Left lung (tissue), 4 donors: ENCODE measurements at regions not wholly inside any gene's neighbourhood (a gene's known extent, or its start where the extent isn't known, plus 50 kb on each side); places are given as distances from the start of the nearest gene placed in this dataset.

Experiments
- ATAC-seq: fragments of 200-7000 bp; cut with Tn5 transposase; one replicate; pipeline ENCODE4 v1.9.1; 2020; ENCODE audit warnings: moderate library complexity
- DNase-seq, 4 donors: peaks; one replicate each; pipeline ENCODE4 v3.0.0-alpha.2; 2013 to 2020
- H3K27ac ChIP-seq, 2 donors: fragments of 200-600 bp; sonication (generic) in 1 of 2; one replicate each; pipeline versions ENCODE4 v1.5.0 to v1.8.0; 2020 to 2021
- H3K27me3 ChIP-seq, 2 donors: fragments of 200-600 bp; sonication (generic) in 1 of 2; one replicate each; pipeline versions ENCODE4 v1.5.0 to v1.8.0; 2020 to 2021
- H3K36me3 ChIP-seq, 2 donors: fragments of 200-600 bp; sonication (generic) in 1 of 2; one replicate each; pipeline versions ENCODE4 v1.5.0 to v1.8.0; 2020 to 2021
- H3K4me1 ChIP-seq, 2 donors: fragments of 200-600 bp; one replicate each; pipeline ENCODE4 v1.8.0; 2021
- H3K4me3 ChIP-seq, 2 donors: fragments of 200-600 bp; sonication (generic) in 1 of 2; one replicate each; pipeline versions ENCODE4 v1.5.0 to v1.8.0; 2020 to 2021; ENCODE audit warnings: mild to moderate bottlenecking in 1 of 2
- H3K9me3 ChIP-seq, 2 donors: fragments of 200-600 bp; sonication (generic) in 1 of 2; one replicate each; pipeline versions ENCODE4 v1.5.0 to v1.8.0; 2020 to 2021
- CTCF ChIP-seq, 2 donors: fragments of 200-600 bp; sonication (generic) in 1 of 2; IDR thresholded peaks; one replicate each; pipeline versions ENCODE4 v1.5.0 to v1.8.0; 2021; ENCODE audit warnings: antibody characterized with exemption in 2 of 2
- intact Hi-C, 2 donors: fragments of 100-400 bp; cut with DNase I; formaldehyde crosslinking; loops; one replicate each; pipeline versions ENCODE4 v1.11.2 to v1.14.2; 2022
- donor health status: DM: no; HTN: yes; CAD: no.
- donor health status: DM: no; HTN: no; CAD: no.

DNA sequence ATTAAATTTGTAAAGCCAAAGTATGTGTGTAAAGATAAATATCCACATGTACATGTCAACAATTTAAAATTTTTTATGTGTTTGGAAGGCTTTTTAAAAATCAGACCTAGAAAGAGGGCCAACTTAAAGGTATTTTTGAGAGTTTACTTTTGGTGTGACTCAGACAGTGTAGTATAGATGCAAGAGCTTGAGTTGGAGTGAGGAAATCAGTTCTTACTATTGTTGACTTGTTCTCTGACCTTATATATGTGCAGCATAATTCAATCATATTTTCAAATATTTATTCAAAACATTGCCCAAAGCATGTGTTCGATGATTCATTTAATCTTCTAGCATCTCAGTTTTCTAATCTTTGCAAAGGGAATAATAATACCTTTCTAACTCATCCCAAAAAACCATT lies 243.7 kb upstream of the PRKCQ start:
- Histone ChIP-seq H3K36me3 (no peaks in the 10 kb centered on the region), H3K4me3 (no peak overlapping the region), H3K27me3 (peaks cover 0 to 7% of the 10 kb centered on the region in 2 donors), H3K27ac (no peak overlapping the region), H3K4me1 (no peaks in the 10 kb centered on the region), H3K9me3 (no peaks in the 10 kb centered on the region)
- ATAC-seq = no peak
- no peak for TF ChIP-seq CTCF (IDR thresholded peaks at IDR 0.05)
- intact Hi-C loops = no loop called here
- DNase-seq = no peak

GRCh38 chr10:6819301-6819700 lies 239.2 kb upstream of the PRKCQ start:
- intact Hi-C loops = no loop called here
- ATAC-seq = peak; percentile 16
- Histone ChIP-seq H3K36me3 (no peaks in the 10 kb centered on the region), H3K9me3 (no peaks in the 10 kb centered on the region), H3K27ac (no peak overlapping the region), H3K4me3 (no peak overlapping the region), H3K4me1 (no peaks in the 10 kb centered on the region), H3K27me3 (peaks cover 0 to 11% of the 10 kb centered on the region in 2 donors)
- TF ChIP-seq CTCF (IDR thresholded peaks at IDR 0.05) = no peak
- no peak for DNase-seq

- Histone ChIP-seq H3K27ac (no peak overlapping the region), H3K36me3 (no peaks in the 10 kb centered on the region), H3K4me3 (no peak overlapping the region), H3K4me1 (no peaks in the 10 kb centered on the region), H3K9me3 (no peaks in the 10 kb centered on the region), H3K27me3 (peaks cover 0 to 11% of the 10 kb centered on the region in 2 donors)
- TF ChIP-seq CTCF (IDR thresholded peaks at IDR 0.05) = no peak
- no peak for DNase-seq
- no peak for ATAC-seq
- intact Hi-C loops = no loop called here
These were observed 237.7 kb upstream of the PRKCQ start for GRCh38 chr10:6817770-6818169.

DNA sequence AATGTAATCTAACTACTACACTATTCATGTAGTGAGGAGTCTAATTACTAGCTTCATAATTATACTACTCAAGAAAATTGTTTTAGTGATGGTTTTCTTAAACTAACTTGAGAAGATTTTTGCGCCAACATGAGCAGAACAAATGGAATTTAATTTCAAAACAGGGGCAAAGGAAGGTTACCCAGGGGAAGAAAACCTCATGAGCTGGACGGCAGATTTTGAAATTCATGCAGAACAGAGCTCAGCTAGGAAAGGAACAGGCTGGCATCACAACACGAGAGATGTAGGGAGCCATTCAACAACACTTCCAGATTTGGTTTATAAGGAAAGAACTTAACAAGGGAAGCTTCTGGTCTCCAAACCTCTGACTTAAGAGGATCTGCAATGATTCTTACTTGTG lies 235.3 kb upstream of the PRKCQ start:
- Histone ChIP-seq H3K36me3 (no peaks in the 10 kb centered on the region), H3K4me1 (no peaks in the 10 kb centered on the region), H3K27ac (no peak overlapping the region), H3K27me3 (peaks cover 0 to 11% of the 10 kb centered on the region in 2 donors), H3K4me3 (no peak overlapping the region), H3K9me3 (no peaks in the 10 kb centered on the region)
- intact Hi-C loops = no loop called here
- DNase-seq (no peak), ATAC-seq (no peak)
- no peak for TF ChIP-seq CTCF (IDR thresholded peaks at IDR 0.05)

DNA sequence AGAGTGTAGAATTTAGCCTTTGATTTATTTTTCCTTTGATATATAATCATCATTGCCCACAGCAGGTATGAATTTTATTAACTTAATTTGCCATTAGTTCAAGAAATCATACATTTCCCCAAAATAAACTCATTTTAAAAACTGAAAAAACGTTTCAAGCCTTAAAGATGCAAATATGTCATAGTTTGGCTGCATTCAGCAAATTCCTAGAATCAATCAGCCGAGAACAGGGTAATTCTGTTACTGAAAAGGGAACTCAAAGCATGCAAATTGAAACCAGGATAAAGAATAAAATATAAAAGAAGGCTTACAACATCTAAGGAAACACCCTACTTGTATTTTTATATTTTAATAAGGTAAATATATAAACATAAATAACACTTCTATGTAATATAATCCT lies 233.8 kb upstream of the PRKCQ start:
- Histone ChIP-seq H3K27ac (no peak overlapping the region), H3K27me3 (peaks cover 0 to 4% of the 10 kb centered on the region in 2 donors), H3K36me3 (no peaks in the 10 kb centered on the region), H3K9me3 (no peaks in the 10 kb centered on the region), H3K4me3 (no peak overlapping the region), H3K4me1 (no peaks in the 10 kb centered on the region)
- intact Hi-C loops = no loop called here
- DNase-seq (no peak), ATAC-seq (no peak)
- no peak for TF ChIP-seq CTCF (IDR thresholded peaks at IDR 0.05)
